HCT116 (cell line): ENCODE measurements at regions not wholly inside any gene's neighbourhood (a gene's known extent, or its start where the extent isn't known, plus 50 kb on each side); places are given as distances from the start of the nearest gene placed in this dataset.

ENCODE experiments used
- CTCF ChIP-seq, 3 experiments: fragments of 200-600 bp in 1 of 3; sonication (generic) in 1 of 3; IDR thresholded peaks in 2 of 3; conservative IDR thresholded peaks in 1 of 3; 2 replicates each; pipeline ENCODE4 v1.5.1; 2012 to 2017; ENCODE audit warnings: low read depth in 2 of 3, low read length in 2 of 3, antibody characterized with exemption in 1 of 3, borderline replicate concordance in 1 of 3, control low read depth in 1 of 3, mild to moderate bottlenecking in 1 of 3, mixed read lengths in 1 of 3, mixed run types in 1 of 3, moderate library complexity in 1 of 3; ENCODE audit not compliant: insufficient read depth in 1 of 3
- POLR2A ChIP-seq: IDR thresholded peaks from 2 replicates; pipeline ENCODE4 v1.7.0; 2011; ENCODE audit warnings: borderline replicate concordance; ENCODE audit not compliant: insufficient read depth, insufficient read length; ENCODE audit errors: extremely low read depth
- REST ChIP-seq: IDR thresholded peaks from 2 replicates; pipeline ENCODE4 v1.6.1; 2012; ENCODE audit warnings: low read depth

GRCh38 chr9:78763424-78763823 lies 466.5 kb downstream of the PSAT1 start:
- TF ChIP-seq CTCF (IDR thresholded peaks at IDR 0.05 in 2 of 3, conservative IDR thresholded peaks at IDR 0.05 in 1 of 3; ENCODE audit: borderline replicate concordance in 1 of 3, insufficient read depth in 1 of 3, low read depth in 2 of 3, low read length in 2 of 3): no peak
- TF ChIP-seq POLR2A: no peak
- TF ChIP-seq REST: no peak
